SU-DHL-6 (cell line): ENCODE measurements at regions not wholly inside any gene's neighbourhood (a gene's known extent, or its start where the extent isn't known, plus 50 kb on each side); places are given as distances from the start of the nearest gene placed in this dataset.
A peak's percentile ranks its signal among the peaks of the same experiment; 100 is the strongest.

ENCODE experiments used
- H2AFZ ChIP-seq: fragments of 200-600 bp; sonication (generic); 2 replicates; pipeline ENCODE4 v1.6.1; 2014; ENCODE audit warnings: low read depth, mild to moderate bottlenecking, moderate library complexity, mixed read lengths, antibody characterized with exemption, low read length; ENCODE audit not compliant: severe bottlenecking
- H3F3A ChIP-seq: fragments of 200-600 bp; shearing (Covaris generic); 2 replicates; pipeline ENCODE4 v1.6.0; 2016; ENCODE audit warnings: antibody characterized with exemption, mild to moderate bottlenecking; ENCODE audit not compliant: insufficient read depth
- H3K27ac ChIP-seq: fragments of 200-600 bp; sonication (generic); 2 replicates; pipeline ENCODE4 v1.5.1; 2016; ENCODE audit warnings: low read depth, mild to moderate bottlenecking, low read length, moderate library complexity, mixed read lengths
- H3K27me3 ChIP-seq: fragments of 200-600 bp; sonication (generic), shearing (Covaris generic); 2 replicates; pipeline ENCODE4 v1.6.0; 2014; ENCODE audit warnings: mild to moderate bottlenecking, low read length
- H3K36me3 ChIP-seq: fragments of 200-600 bp; sonication (generic); 2 replicates; pipeline ENCODE4 v1.6.1; 2014; ENCODE audit warnings: mild to moderate bottlenecking, low read length, mixed read lengths
- H3K4me2 ChIP-seq: fragments of 300-600, 200-600 bp; shearing (Covaris generic), sonication (generic); 2 replicates; pipeline ENCODE4 v1.6.0; 2014; ENCODE audit warnings: low read length, low read depth, mild to moderate bottlenecking; ENCODE audit not compliant: poor library complexity, severe bottlenecking
- H3K4me3 ChIP-seq: fragments of 200-600 bp; sonication (generic); 2 replicates; pipeline ENCODE4 v1.5.1; 2014; ENCODE audit warnings: antibody characterized with exemption, low read length, mild to moderate bottlenecking, mixed read lengths; ENCODE audit not compliant: insufficient read depth, poor library complexity, severe bottlenecking
- H3K79me2 ChIP-seq: fragments of 200-600 bp; sonication (generic); 2 replicates; pipeline ENCODE4 v1.6.1; 2014; ENCODE audit warnings: mild to moderate bottlenecking, low read length, moderate library complexity; ENCODE audit not compliant: insufficient read depth
- H3K9ac ChIP-seq: fragments of 200-600 bp; sonication (generic); 2 replicates; pipeline ENCODE4 v1.7.0; 2014; ENCODE audit warnings: mild to moderate bottlenecking, low read length
- H3K9me2 ChIP-seq: fragments of 200-600 bp; sonication (generic); replicated peaks from 2 replicates; pipeline ENCODE4 v1.6.1; 2014; ENCODE audit warnings: low read length; ENCODE audit not compliant: insufficient read depth
- H3K9me3 ChIP-seq: fragments of 200-600 bp; sonication (generic); 2 replicates; pipeline ENCODE4 v1.6.1; 2014; ENCODE audit warnings: low read length, mixed read lengths; ENCODE audit not compliant: insufficient read depth
- H4K20me1 ChIP-seq: fragments of 200-600 bp; sonication (generic); 2 replicates; pipeline ENCODE4 v1.6.1; 2014; ENCODE audit warnings: low read depth, mild to moderate bottlenecking, antibody characterized with exemption, low read length, moderate library complexity, mixed read lengths
- EZH2phosphoT487 ChIP-seq: fragments of 200-600 bp; sonication (generic), shearing (Covaris generic); conservative IDR thresholded peaks from 2 replicates; pipeline ENCODE4 v1.6.1; 2018; ENCODE audit warnings: mild to moderate bottlenecking, antibody characterized with exemption, low read length, moderate library complexity, mixed read lengths
- TF ChIP-seq, protein P1 (sequence below): fragments of 200-600 bp; sonication (generic); IDR thresholded peaks from one replicate; pipeline ENCODE4 v1.5.1; 2017; ENCODE audit warnings: antibody characterized with exemption, mild to moderate bottlenecking, low read length, moderate library complexity; ENCODE audit not compliant: insufficient read depth, poor library complexity, severe bottlenecking

DNA sequence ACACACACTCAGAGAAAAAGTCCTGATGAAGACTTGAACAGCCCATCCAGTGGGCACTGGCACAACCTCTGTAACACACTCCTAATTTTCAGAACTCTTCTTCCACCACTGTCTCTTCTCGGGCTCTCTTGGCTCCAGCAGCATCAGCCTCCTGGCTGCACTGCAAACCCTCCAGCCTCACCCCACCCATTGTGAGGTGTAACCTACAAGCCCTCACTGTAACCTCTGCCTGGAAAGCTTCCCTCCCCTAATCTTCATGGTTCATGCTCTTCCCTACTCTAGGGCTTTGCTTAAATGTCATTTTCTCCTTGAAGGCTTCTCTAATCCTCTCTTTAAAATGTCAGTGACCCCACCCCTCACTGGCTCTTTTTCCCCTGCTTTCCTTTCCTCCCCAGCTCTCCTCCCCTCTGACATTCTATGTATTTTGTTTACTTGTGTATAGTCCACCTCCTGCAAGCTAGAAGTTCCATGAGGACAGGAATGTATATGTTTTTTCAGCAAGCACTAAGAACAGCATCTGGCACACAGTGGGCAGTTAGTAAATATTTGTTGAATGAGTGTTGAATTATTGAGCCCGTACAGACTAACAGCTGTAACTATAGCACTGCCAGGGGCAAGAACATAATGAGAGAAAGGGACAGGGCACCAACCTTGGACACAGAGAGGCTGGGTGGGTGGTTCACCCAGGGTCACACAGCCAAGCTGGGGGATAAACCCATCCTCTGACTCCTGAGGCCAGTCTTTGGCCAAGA, 76.4 kb downstream of the ESM1 start:
- no peak overlapping the region for H3K9ac ChIP-seq
- no peak overlapping the region for H3K4me3 ChIP-seq
- H3K9me2 ChIP-seq = no peaks in the 10 kb centered on the region
- no peaks in the 10 kb centered on the region for H3K27me3 ChIP-seq
- H3F3A ChIP-seq = no peaks in the 10 kb centered on the region
- no peaks in the 10 kb centered on the region for H4K20me1 ChIP-seq
- TF ChIP-seq EZH2phosphoT487 = no peak
- TF ChIP-seq, protein P1, sequence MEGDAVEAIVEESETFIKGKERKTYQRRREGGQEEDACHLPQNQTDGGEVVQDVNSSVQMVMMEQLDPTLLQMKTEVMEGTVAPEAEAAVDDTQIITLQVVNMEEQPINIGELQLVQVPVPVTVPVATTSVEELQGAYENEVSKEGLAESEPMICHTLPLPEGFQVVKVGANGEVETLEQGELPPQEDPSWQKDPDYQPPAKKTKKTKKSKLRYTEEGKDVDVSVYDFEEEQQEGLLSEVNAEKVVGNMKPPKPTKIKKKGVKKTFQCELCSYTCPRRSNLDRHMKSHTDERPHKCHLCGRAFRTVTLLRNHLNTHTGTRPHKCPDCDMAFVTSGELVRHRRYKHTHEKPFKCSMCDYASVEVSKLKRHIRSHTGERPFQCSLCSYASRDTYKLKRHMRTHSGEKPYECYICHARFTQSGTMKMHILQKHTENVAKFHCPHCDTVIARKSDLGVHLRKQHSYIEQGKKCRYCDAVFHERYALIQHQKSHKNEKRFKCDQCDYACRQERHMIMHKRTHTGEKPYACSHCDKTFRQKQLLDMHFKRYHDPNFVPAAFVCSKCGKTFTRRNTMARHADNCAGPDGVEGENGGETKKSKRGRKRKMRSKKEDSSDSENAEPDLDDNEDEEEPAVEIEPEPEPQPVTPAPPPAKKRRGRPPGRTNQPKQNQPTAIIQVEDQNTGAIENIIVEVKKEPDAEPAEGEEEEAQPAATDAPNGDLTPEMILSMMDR = no peak
- H3K9me3 ChIP-seq = no peaks in the 10 kb centered on the region
- H3K79me2 ChIP-seq = no peaks in the 10 kb centered on the region
- no peak overlapping the region for H3K4me2 ChIP-seq
- H3K27ac ChIP-seq = no peak overlapping the region
- no peaks in the 10 kb centered on the region for H3K36me3 ChIP-seq
- no peak overlapping the region for H2AFZ ChIP-seq

DNA sequence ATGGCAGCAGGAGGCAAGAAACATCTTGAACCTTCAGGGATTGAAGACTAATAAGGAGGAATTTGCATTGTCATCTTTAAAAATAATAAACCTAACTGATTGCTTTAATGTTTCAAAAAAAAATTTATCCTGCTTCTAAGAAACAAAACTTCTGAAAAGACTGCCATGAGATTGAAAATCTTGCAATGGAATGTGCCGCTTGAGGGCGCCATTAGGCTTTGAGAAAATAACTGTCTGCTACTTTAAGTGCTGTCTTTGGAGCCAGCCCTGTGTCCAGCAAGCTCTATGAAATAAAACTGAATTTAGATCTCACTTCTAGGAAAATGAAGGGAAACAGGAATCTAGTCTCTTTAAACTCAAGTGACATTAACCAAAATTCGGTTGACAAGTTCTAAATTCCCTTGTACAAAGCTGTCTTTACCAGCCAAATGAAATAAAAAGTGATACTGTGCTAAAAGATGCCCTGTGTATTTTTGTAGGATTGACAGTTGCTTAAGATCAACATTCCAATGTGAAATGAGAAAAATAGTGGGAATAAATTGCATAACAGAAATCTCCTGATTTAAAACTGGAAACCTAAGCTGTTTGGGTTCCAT, 79.4 kb downstream of the ESM1 start:
- H2AFZ ChIP-seq = no peak overlapping the region
- H3K36me3 ChIP-seq = no peaks in the 10 kb centered on the region
- TF ChIP-seq, protein P1 = peak; percentile 66
- no peak for TF ChIP-seq EZH2phosphoT487
- no peaks in the 10 kb centered on the region for H4K20me1 ChIP-seq
- no peaks in the 10 kb centered on the region for H3F3A ChIP-seq
- H3K9me2 ChIP-seq = no peaks in the 10 kb centered on the region
- H3K27me3 ChIP-seq = no peaks in the 10 kb centered on the region
- no peak overlapping the region for H3K4me2 ChIP-seq
- no peak overlapping the region for H3K4me3 ChIP-seq
- no peak overlapping the region for H3K27ac ChIP-seq
- H3K9ac ChIP-seq = no peak overlapping the region
- H3K9me3 ChIP-seq = no peaks in the 10 kb centered on the region
- H3K79me2 ChIP-seq = no peaks in the 10 kb centered on the region

DNA sequence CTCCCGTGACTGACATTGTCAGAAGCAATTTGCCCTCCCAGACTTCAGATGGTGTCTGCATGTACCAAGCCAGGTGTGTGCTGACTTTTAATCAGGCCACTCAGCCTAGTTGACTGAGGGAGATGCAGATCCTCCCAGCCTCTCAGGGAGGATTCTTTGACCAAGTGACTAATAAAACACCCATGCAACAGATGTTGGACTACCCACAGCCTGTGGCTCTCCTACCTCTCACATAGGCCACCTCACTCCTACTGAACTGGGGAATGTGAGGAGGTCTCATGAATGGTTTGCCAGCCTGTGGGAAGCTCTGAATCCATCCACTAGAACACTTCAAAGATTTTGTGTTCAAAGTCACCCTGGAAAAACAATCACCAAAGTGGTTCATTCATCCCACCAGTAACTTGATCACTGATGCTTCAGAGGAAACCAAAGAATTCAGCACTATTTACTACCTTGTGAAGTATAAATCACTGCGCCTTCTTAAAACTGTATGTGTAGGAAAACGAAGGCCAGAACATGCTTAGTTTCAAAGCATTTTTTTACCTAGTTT, 80.1 kb downstream of the ESM1 start:
- Histone ChIP-seq H3K9me3 (no peaks in the 10 kb centered on the region), H3F3A (no peaks in the 10 kb centered on the region), H3K27me3 (no peaks in the 10 kb centered on the region), H4K20me1 (no peaks in the 10 kb centered on the region), H3K9ac (no peak overlapping the region), H3K4me2 (no peak overlapping the region), H3K36me3 (no peaks in the 10 kb centered on the region), H3K27ac (no peak overlapping the region), H3K79me2 (no peaks in the 10 kb centered on the region), H2AFZ (no peak overlapping the region), H3K4me3 (no peak overlapping the region), H3K9me2 (no peaks in the 10 kb centered on the region)
- TF ChIP-seq EZH2phosphoT487 = no peak
- TF ChIP-seq, protein P1 = no peak
